GM21528 (cell line): ENCODE measurements at regions not wholly inside any gene's neighbourhood (a gene's known extent, or its start where the extent isn't known, plus 50 kb on each side); places are given as distances from the start of the nearest gene placed in this dataset.
"Not testable (repeated sequence)": the region's sequence is repeated elsewhere in the genome, so short reads cannot be mapped to it uniquely, and the experiment has no call there.

Experiments
- ATAC-seq: cut with Tn5 transposase; IDR thresholded peaks from one replicate; pipeline ENCODE4 v1.9.1; 2021; ENCODE audit warnings: mild to moderate bottlenecking, moderate library complexity; ENCODE audit not compliant: unreplicated experiment, low FRiP score

GRCh38 chr4:187795737-187796136 is 199.8 kb upstream of the ZFP42 start:
- ATAC-seq: no peak

- no peak for ATAC-seq
Observed at GRCh38 chr4:187798385-187798784, 197.2 kb upstream of the ZFP42 start.

GRCh38 chr4:187799735-187800134 is 195.8 kb upstream of the ZFP42 start:
- ATAC-seq: no peak

- ATAC-seq: no peak
Observed at GRCh38 chr4:187811591-187811990, 184.0 kb upstream of the ZFP42 start.

- no peak for ATAC-seq
Observed at GRCh38 chr4:187814737-187815465, 180.7 kb upstream of the ZFP42 start.

- ATAC-seq: no peak
Observed at GRCh38 chr4:187826725-187827124, 168.8 kb upstream of the ZFP42 start.

- no peak for ATAC-seq
Observed at GRCh38 chr4:187827631-187828030, 167.9 kb upstream of the ZFP42 start.

GRCh38 chr4:187839765-187840164 is 155.8 kb upstream of the ZFP42 start:
- no peak for ATAC-seq

- no peak for ATAC-seq
Observed at GRCh38 chr4:187840814-187841213, 154.8 kb upstream of the ZFP42 start.

- ATAC-seq: no peak
Observed at GRCh38 chr4:187849556-187850225, 145.9 kb upstream of the ZFP42 start.

GRCh38 chr4:187865914-187866313 is 129.7 kb upstream of the ZFP42 start:
- ATAC-seq: no peak

- ATAC-seq: no peak
Observed at GRCh38 chr4:187883049-187883448, 112.5 kb upstream of the ZFP42 start.

- no peak for ATAC-seq
Observed at GRCh38 chr4:187883836-187884475, 111.6 kb upstream of the ZFP42 start.

- ATAC-seq: no peak
Observed at GRCh38 chr4:187887906-187888305, 107.7 kb upstream of the ZFP42 start.

GRCh38 chr4:187889651-187890050 is 105.9 kb upstream of the ZFP42 start:
- no peak for ATAC-seq

GRCh38 chr4:187893418-187893817 is 102.2 kb upstream of the ZFP42 start:
- no peak for ATAC-seq

GRCh38 chr4:187903106-187903505 is 92.5 kb upstream of the ZFP42 start:
- no peak for ATAC-seq

GRCh38 chr4:187903700-187904099 is 91.9 kb upstream of the ZFP42 start:
- no peak for ATAC-seq

GRCh38 chr4:187908079-187908561 is 87.5 kb upstream of the ZFP42 start:
- ATAC-seq: no peak

- ATAC-seq: no peak
Observed at GRCh38 chr4:187908731-187909130, 86.8 kb upstream of the ZFP42 start.

- no peak for ATAC-seq
Observed at GRCh38 chr4:187910741-187911140, 84.8 kb upstream of the ZFP42 start.

- ATAC-seq: not testable (repeated sequence)
Observed at GRCh38 chr4:187915406-187915805, 80.2 kb upstream of the ZFP42 start.
